GM12875 (cell line): ENCODE measurements at regions not wholly inside any gene's neighbourhood (a gene's known extent, or its start where the extent isn't known, plus 50 kb on each side); places are given as distances from the start of the nearest gene placed in this dataset.
"Not testable (repeated sequence)": the region's sequence is repeated elsewhere in the genome, so short reads cannot be mapped to it uniquely, and the experiment has no call there.

Experiments
- H3K4me3 ChIP-seq: one replicate; pipeline ENCODE4 v1.5.1; 2011; ENCODE audit warnings: low read depth, low read length, control low read depth
- CTCF ChIP-seq: IDR thresholded peaks from 2 replicates; pipeline ENCODE4 v1.5.1; 2011; ENCODE audit warnings: low read depth, mild to moderate bottlenecking, control low read depth, inconsistent platforms, low read length, moderate library complexity, borderline replicate concordance; ENCODE audit not compliant: insufficient read depth

GRCh38 chr14:106729551-106729950 is 1203.2 kb downstream of the TMEM121 start:
- H3K4me3 ChIP-seq = no peak overlapping the region
- no peak for TF ChIP-seq CTCF

- no peak for TF ChIP-seq CTCF
- no peak overlapping the region for H3K4me3 ChIP-seq
Measured at GRCh38 chr14:106733771-106734170, 1207.4 kb downstream of the TMEM121 start.

GRCh38 chr14:106737021-106737420 is 1210.6 kb downstream of the TMEM121 start:
- TF ChIP-seq CTCF = no peak
- no peak overlapping the region for H3K4me3 ChIP-seq

GRCh38 chr14:106738075-106738474 is 1211.7 kb downstream of the TMEM121 start:
- H3K4me3 ChIP-seq = no peak overlapping the region
- TF ChIP-seq CTCF = no peak

GRCh38 chr14:106738598-106739258 is 1212.3 kb downstream of the TMEM121 start:
- not testable (repeated sequence) for H3K4me3 ChIP-seq

- H3K4me3 ChIP-seq = not testable (repeated sequence)
- peak; percentile 40 for TF ChIP-seq CTCF
Measured at GRCh38 chr14:106741086-106741827, 1214.9 kb downstream of the TMEM121 start.

- not testable (repeated sequence) for H3K4me3 ChIP-seq
Measured at GRCh38 chr14:106745016-106745767, 1218.8 kb downstream of the TMEM121 start.

GRCh38 chr14:106750089-106750488 is 1223.7 kb downstream of the TMEM121 start:
- not testable (repeated sequence) for H3K4me3 ChIP-seq

- H3K4me3 ChIP-seq = not testable (repeated sequence)
Measured at GRCh38 chr14:106753751-106754150, 1227.4 kb downstream of the TMEM121 start.

GRCh38 chr14:106757444-106757843 is 1231.1 kb downstream of the TMEM121 start:
- H3K4me3 ChIP-seq = not testable (repeated sequence)

GRCh38 chr14:106761886-106762816 is 1235.8 kb downstream of the TMEM121 start:
- H3K4me3 ChIP-seq = not testable (repeated sequence)

- H3K4me3 ChIP-seq = not testable (repeated sequence)
Measured at GRCh38 chr14:106764968-106765369, 1238.6 kb downstream of the TMEM121 start.
